ENCODE measurements at regions not wholly inside any gene's neighbourhood (a gene's known extent, or its start where the extent isn't known, plus 50 kb on each side); places are given as distances from the start of the nearest gene placed in this dataset.

DNA sequence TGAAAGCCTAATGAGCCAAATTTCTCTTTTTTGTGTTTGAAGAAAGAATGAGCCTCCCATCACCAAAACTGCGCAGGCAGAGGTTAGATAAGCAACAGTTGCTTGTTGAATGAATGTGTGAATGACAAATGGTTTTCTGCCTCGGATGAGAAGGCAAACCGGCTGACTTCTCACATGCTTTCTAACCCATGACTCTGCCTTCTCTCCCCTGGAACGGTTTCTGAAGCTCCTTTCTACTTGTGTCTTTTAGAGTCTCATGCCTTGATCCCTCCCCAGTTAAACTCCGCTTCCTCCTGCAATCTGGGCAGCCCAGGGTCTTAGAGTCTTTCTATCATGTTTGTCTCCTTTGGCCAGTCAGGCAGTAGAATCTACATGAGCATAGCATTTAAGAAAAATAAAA is 342.1 kb upstream of the NCAM1 start:
- H3K27me3 ChIP-seq (ENCODE audit: control insufficient read depth in 2 of 2, insufficient read depth in 2 of 2, low read length in 2 of 2) = no peaks in the 10 kb centered on the region
- no TSS peak for BruUV-seq (replicated peaks)
- no peaks in the 10 kb centered on the region for H3K79me2 ChIP-seq (ENCODE audit: control insufficient read depth, insufficient read depth, low read length)
- intact Hi-C loops (cut with micrococcal nuclease) = no loop called here
- no peak for FAIRE-seq
- no peak for DNase-seq (ENCODE audit: low read depth, low spot score)
- H4K20me1 ChIP-seq (replicated peaks; ENCODE audit: control insufficient read depth, extremely low read depth, insufficient read depth, low read length) = no peaks in the 10 kb centered on the region
- TF ChIP-seq POLR2A (IDR thresholded peaks at IDR 0.05; ENCODE audit: low read depth, low read length) = no peak
- TF ChIP-seq GATA2 (IDR thresholded peaks at IDR 0.05; ENCODE audit: insufficient read depth, insufficient read length, low read depth, low read length) = no peak
- no peak for TF ChIP-seq JUN (IDR thresholded peaks at IDR 0.05; ENCODE audit: borderline replicate concordance, insufficient read depth, insufficient read length, low read depth)
- no peak for TF ChIP-seq MYC (IDR thresholded peaks at IDR 0.05; ENCODE audit: low read depth, low read length)
- no peak for TF ChIP-seq POLR2AphosphoS5 (IDR thresholded peaks at IDR 0.05; ENCODE audit: insufficient read depth, low read depth, low read length)
- no peak for TF ChIP-seq FOS (IDR thresholded peaks at IDR 0.05; ENCODE audit: borderline replicate concordance, insufficient read depth, low read length)
- TF ChIP-seq EZH2 (IDR thresholded peaks at IDR 0.05; ENCODE audit: borderline replicate concordance, low read depth, low read length, severe bottlenecking) = no peak
- TF ChIP-seq, protein P1, sequence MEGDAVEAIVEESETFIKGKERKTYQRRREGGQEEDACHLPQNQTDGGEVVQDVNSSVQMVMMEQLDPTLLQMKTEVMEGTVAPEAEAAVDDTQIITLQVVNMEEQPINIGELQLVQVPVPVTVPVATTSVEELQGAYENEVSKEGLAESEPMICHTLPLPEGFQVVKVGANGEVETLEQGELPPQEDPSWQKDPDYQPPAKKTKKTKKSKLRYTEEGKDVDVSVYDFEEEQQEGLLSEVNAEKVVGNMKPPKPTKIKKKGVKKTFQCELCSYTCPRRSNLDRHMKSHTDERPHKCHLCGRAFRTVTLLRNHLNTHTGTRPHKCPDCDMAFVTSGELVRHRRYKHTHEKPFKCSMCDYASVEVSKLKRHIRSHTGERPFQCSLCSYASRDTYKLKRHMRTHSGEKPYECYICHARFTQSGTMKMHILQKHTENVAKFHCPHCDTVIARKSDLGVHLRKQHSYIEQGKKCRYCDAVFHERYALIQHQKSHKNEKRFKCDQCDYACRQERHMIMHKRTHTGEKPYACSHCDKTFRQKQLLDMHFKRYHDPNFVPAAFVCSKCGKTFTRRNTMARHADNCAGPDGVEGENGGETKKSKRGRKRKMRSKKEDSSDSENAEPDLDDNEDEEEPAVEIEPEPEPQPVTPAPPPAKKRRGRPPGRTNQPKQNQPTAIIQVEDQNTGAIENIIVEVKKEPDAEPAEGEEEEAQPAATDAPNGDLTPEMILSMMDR (IDR thresholded peaks at IDR 0.05; ENCODE audit: extremely low read depth in 1 of 2, insufficient read depth in 1 of 2, low read depth in 1 of 2, low read length in 2 of 2) = no peak
- TF ChIP-seq, protein P2, sequence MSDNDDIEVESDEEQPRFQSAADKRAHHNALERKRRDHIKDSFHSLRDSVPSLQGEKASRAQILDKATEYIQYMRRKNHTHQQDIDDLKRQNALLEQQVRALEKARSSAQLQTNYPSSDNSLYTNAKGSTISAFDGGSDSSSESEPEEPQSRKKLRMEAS (IDR thresholded peaks at IDR 0.05; ENCODE audit: insufficient read depth, insufficient read length) = no peak
- no peaks in the 10 kb centered on the region for H3K9me3 ChIP-seq (replicated peaks; ENCODE audit: control insufficient read depth, insufficient read depth, low read length)
- H3K27ac ChIP-seq (ENCODE audit: insufficient read depth, low read depth, low read length) = no peak overlapping the region
- H3K9ac ChIP-seq (replicated peaks; ENCODE audit: extremely low read depth, insufficient read depth, low read length) = no peak overlapping the region
- no peaks in the 10 kb centered on the region for H3K4me1 ChIP-seq (ENCODE audit: control insufficient read depth, extremely low read depth, insufficient read depth, low read length)
- no peak overlapping the region for H3K4me3 ChIP-seq (replicated peaks in 1 of 3; ENCODE audit: insufficient read depth in 1 of 3, low read depth in 1 of 3, low read length in 3 of 3)
- CTCF ChIA-PET = no interaction called here
- POLR2A ChIA-PET = no interaction called here
- H3K36me3 ChIP-seq (ENCODE audit: control insufficient read depth in 2 of 2, extremely low read depth in 1 of 2, insufficient read depth in 2 of 2, low read length in 2 of 2) = no peaks in the 10 kb centered on the region
- H3K4me2 ChIP-seq (ENCODE audit: insufficient read depth, low read length) = no peak overlapping the region
- no peak overlapping the region for H2AFZ ChIP-seq (ENCODE audit: low read depth, low read length)
- dilution Hi-C loops (cut with MboI; ENCODE audit: extremely low pct_ligation_motif_present, low sequenced_read_pairs) = no loop called here
- H3K9me1 ChIP-seq (replicated peaks; ENCODE audit: control insufficient read depth, extremely low read depth, insufficient read depth, low read length) = no peaks in the 10 kb centered on the region
